GM18498 (cell line): ENCODE measurements at regions not wholly inside any gene's neighbourhood (a gene's known extent, or its start where the extent isn't known, plus 50 kb on each side); places are given as distances from the start of the nearest gene placed in this dataset.

Experiments
- ATAC-seq: cut with Tn5 transposase; IDR thresholded peaks from one replicate; pipeline ENCODE4 v1.9.1; 2021; ENCODE audit warnings: mild to moderate bottlenecking, moderate library complexity; ENCODE audit not compliant: unreplicated experiment

- no peak for ATAC-seq
Measured at GRCh38 chr2:71850306-71850801, 297.3 kb downstream of the CYP26B1 start.

- ATAC-seq = no peak
Measured at GRCh38 chr2:71849607-71850305, 297.9 kb downstream of the CYP26B1 start.

GRCh38 chr2:71849111-71849510 is 298.6 kb downstream of the CYP26B1 start:
- ATAC-seq = no peak

GRCh38 chr2:71846669-71847291 is 300.9 kb downstream of the CYP26B1 start:
- no peak for ATAC-seq

- ATAC-seq = no peak
Measured at GRCh38 chr2:71846072-71846471, 301.6 kb downstream of the CYP26B1 start.

- no peak for ATAC-seq
Measured at GRCh38 chr2:71844967-71845366, 302.7 kb downstream of the CYP26B1 start.

- ATAC-seq = no peak
Measured at GRCh38 chr2:71843391-71843850, 304.2 kb downstream of the CYP26B1 start.

GRCh38 chr2:71842744-71843143 is 304.9 kb downstream of the CYP26B1 start:
- no peak for ATAC-seq

- no peak for ATAC-seq
Measured at GRCh38 chr2:71839826-71840225, 307.8 kb downstream of the CYP26B1 start.

- no peak for ATAC-seq
Measured at GRCh38 chr2:71834796-71835195, 312.9 kb downstream of the CYP26B1 start.

GRCh38 chr2:71833855-71834560 is 313.7 kb downstream of the CYP26B1 start:
- no peak for ATAC-seq

GRCh38 chr2:71833272-71833671 is 314.4 kb downstream of the CYP26B1 start:
- no peak for ATAC-seq

GRCh38 chr2:71832844-71833243 is 314.8 kb downstream of the CYP26B1 start:
- ATAC-seq = no peak

GRCh38 chr2:71832388-71832787 is 315.3 kb downstream of the CYP26B1 start:
- no peak for ATAC-seq

GRCh38 chr2:71831193-71831577 is 316.5 kb downstream of the CYP26B1 start:
- no peak for ATAC-seq

- no peak for ATAC-seq
Measured at GRCh38 chr2:71830497-71831192, 317.0 kb downstream of the CYP26B1 start.

- ATAC-seq = no peak
Measured at GRCh38 chr2:71829008-71829407, 318.7 kb downstream of the CYP26B1 start.

- ATAC-seq = no peak
Measured at GRCh38 chr2:71827973-71828372, 319.7 kb downstream of the CYP26B1 start.

- ATAC-seq = no peak
Measured at GRCh38 chr2:71827524-71827901, 320.1 kb downstream of the CYP26B1 start.

- ATAC-seq = no peak
Measured at GRCh38 chr2:71826826-71827523, 320.7 kb downstream of the CYP26B1 start.

- ATAC-seq = no peak
Measured at GRCh38 chr2:71826299-71826698, 321.4 kb downstream of the CYP26B1 start.
